OCI-LY7 (cell line): ENCODE measurements at regions not wholly inside any gene's neighbourhood (a gene's known extent, or its start where the extent isn't known, plus 50 kb on each side); places are given as distances from the start of the nearest gene placed in this dataset.

Experiments used
- BruUV-seq: library from RNA; stranded (reverse); fragments of 400-500 nt; replicated peaks from 2 replicates; lab custom pipeline; 2021; lab: Mats Ljungman, UMichigan
- CTCF ChIA-PET: fragments of 300-600 bp; sonication (Branson Sonifier 250); formaldehyde crosslinking; loops from one replicate; lab custom pipeline; 2022; ENCODE audit warnings: antibody characterized with exemption; ENCODE audit not compliant: unreplicated experiment; lab: Charles Lee
- POLR2A ChIA-PET: fragments of 300-600 bp; sonication (Branson Sonifier 250); formaldehyde crosslinking; loops from one replicate; lab custom pipeline; 2022; ENCODE audit warnings: antibody characterized with exemption; lab: Charles Lee
- DNase-seq: peaks from one replicate; pipeline ENCODE4 v3.0.0-alpha.2; 2015; ENCODE audit warnings: low spot score
- H2AFZ ChIP-seq: fragments of 200-600 bp; sonication (generic), shearing (Covaris generic); 2 replicates; pipeline ENCODE4 v1.6.1; 2014; ENCODE audit warnings: mild to moderate bottlenecking, antibody characterized with exemption, low read length, moderate library complexity
- H3K27ac ChIP-seq: fragments of 200-600 bp; sonication (generic); 2 replicates; pipeline ENCODE4 v1.5.1; 2014; ENCODE audit warnings: mixed run types, low read depth, mild to moderate bottlenecking, moderate library complexity, low read length, inconsistent platforms; ENCODE audit not compliant: poor library complexity, severe bottlenecking
- H3K36me3 ChIP-seq: fragments of 200-600 bp; sonication (generic); 2 replicates; pipeline ENCODE4 v1.6.1; 2014; ENCODE audit warnings: mild to moderate bottlenecking, antibody characterized with exemption, low read length, moderate library complexity, mixed read lengths; ENCODE audit not compliant: insufficient read depth
- H3K4me1 ChIP-seq: fragments of 200-600 bp; sonication (generic); 2 replicates; pipeline ENCODE4 v1.5.1; 2014; ENCODE audit warnings: mild to moderate bottlenecking, low read length; ENCODE audit not compliant: insufficient read depth, poor library complexity, severe bottlenecking
- H3K4me2 ChIP-seq: fragments of 200-600 bp; sonication (generic); 2 replicates; pipeline ENCODE4 v1.6.1; 2014; ENCODE audit warnings: mild to moderate bottlenecking, low read length
- H3K4me3 ChIP-seq: fragments of 200-600 bp; sonication (generic); 2 replicates; pipeline ENCODE4 v1.5.1; 2014; ENCODE audit warnings: mild to moderate bottlenecking, low read depth, low read length; ENCODE audit not compliant: poor library complexity, severe bottlenecking
- H3K79me2 ChIP-seq: fragments of 200-600 bp; sonication (generic); 2 replicates; pipeline ENCODE4 v1.6.1; 2016; ENCODE audit warnings: low read depth, mild to moderate bottlenecking, low read length, moderate library complexity, mixed read lengths; ENCODE audit not compliant: insufficient read depth
- H3K9me2 ChIP-seq: fragments of 200-600 bp; sonication (generic); 2 replicates; pipeline ENCODE4 v1.6.1; 2016; ENCODE audit warnings: mild to moderate bottlenecking, low read length, mixed read lengths; ENCODE audit not compliant: insufficient read depth
- H3K9me3 ChIP-seq: fragments of 200-600 bp; sonication (generic); 2 replicates; pipeline ENCODE4 v1.6.1; 2014; ENCODE audit warnings: mild to moderate bottlenecking, mixed run types, low read length, mixed read lengths
- H4K20me1 ChIP-seq: fragments of 200-600 bp; sonication (generic); 2 replicates; pipeline ENCODE4 v1.6.1; 2014; ENCODE audit warnings: mild to moderate bottlenecking, antibody characterized with exemption, low read length, moderate library complexity, mixed read lengths; ENCODE audit not compliant: insufficient read depth
- CTCF ChIP-seq: fragments of 200-600 bp; sonication (generic); conservative IDR thresholded peaks from 2 replicates; pipeline ENCODE4 v1.5.1; 2014; ENCODE audit warnings: mild to moderate bottlenecking, antibody characterized with exemption, low read length, moderate library complexity, mixed read lengths
- EZH2phosphoT487 ChIP-seq: fragments of 200-600 bp; sonication (generic); IDR thresholded peaks from 2 replicates; pipeline ENCODE4 v1.6.1; 2018; ENCODE audit warnings: low read depth, borderline replicate concordance, mild to moderate bottlenecking, mixed run types, antibody characterized with exemption, low read length, moderate library complexity, mixed read lengths
- intact Hi-C: fragments of 100-400 bp; cut with micrococcal nuclease; formaldehyde crosslinking; loops from one replicate; pipeline ENCODE4 v1.10.0; 2022; ENCODE audit not compliant: unreplicated experiment

- intact Hi-C loops: no loop called here
- no TSS peak for BruUV-seq
- Histone ChIP-seq H3K4me3 (no peak overlapping the region), H3K9me3 (no peaks in the 10 kb centered on the region), H3K9me2 (no peaks in the 10 kb centered on the region), H2AFZ (no peak overlapping the region), H3K4me1 (no peaks in the 10 kb centered on the region), H4K20me1 (no peaks in the 10 kb centered on the region), H3K4me2 (no peak overlapping the region), H3K27ac (no peak overlapping the region), H3K36me3 (no peaks in the 10 kb centered on the region), H3K79me2 (no peaks in the 10 kb centered on the region)
- no peak for DNase-seq
- TF ChIP-seq EZH2phosphoT487: no peak
- ChIA-PET CTCF (no interaction called here), POLR2A (interaction anchor here (0.5 kb wide), 1 partner anchor 19 kb away, joined by 3 read pairs; no protein-coding TSS in a partner anchor)
Measured at GRCh38 chr7:68967598-68967997, 630.7 kb upstream of the AUTS2 start.

DNA sequence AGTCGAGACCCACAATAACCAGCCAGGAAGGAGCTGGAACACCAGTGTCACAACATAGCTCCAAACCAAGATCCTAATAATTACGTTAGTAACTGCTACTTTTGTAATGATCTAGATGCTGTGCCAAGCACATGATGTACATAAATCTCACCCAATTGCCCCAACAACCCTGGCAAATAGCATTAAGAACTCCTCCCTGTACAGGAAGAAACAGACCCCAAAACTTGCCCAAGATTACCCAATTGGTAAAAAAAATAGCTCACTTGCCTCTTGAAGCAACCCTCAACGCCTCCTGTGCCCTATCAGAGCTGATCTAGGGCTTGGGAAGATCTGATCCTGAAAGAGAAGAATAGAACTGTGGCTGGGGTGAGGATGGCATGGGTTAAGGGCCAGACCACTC lies 628.7 kb upstream of the AUTS2 start:
- no peaks in the 10 kb centered on the region for H3K9me2 ChIP-seq
- no peak overlapping the region for H3K4me3 ChIP-seq
- intact Hi-C loops: no loop called here
- no peaks in the 10 kb centered on the region for H3K36me3 ChIP-seq
- H3K79me2 ChIP-seq: no peaks in the 10 kb centered on the region
- BruUV-seq: no TSS peak
- no peak for DNase-seq
- no peaks in the 10 kb centered on the region for H3K4me1 ChIP-seq
- TF ChIP-seq CTCF (no peak), EZH2phosphoT487 (no peak)
- no peak overlapping the region for H3K4me2 ChIP-seq
- H3K9me3 ChIP-seq: no peaks in the 10 kb centered on the region
- no peaks in the 10 kb centered on the region for H4K20me1 ChIP-seq
- H2AFZ ChIP-seq: no peak overlapping the region
- ChIA-PET CTCF (no interaction called here), POLR2A (no interaction called here)
- H3K27ac ChIP-seq: no peak overlapping the region

GRCh38 chr7:68971634-68972340 lies 626.5 kb upstream of the AUTS2 start:
- no TSS peak for BruUV-seq
- Histone ChIP-seq H3K4me3 (no peak overlapping the region), H3K9me3 (no peaks in the 10 kb centered on the region), H3K79me2 (no peaks in the 10 kb centered on the region), H3K9me2 (no peaks in the 10 kb centered on the region), H2AFZ (no peak overlapping the region), H3K4me1 (no peaks in the 10 kb centered on the region), H4K20me1 (no peaks in the 10 kb centered on the region), H3K4me2 (no peak overlapping the region), H3K36me3 (no peaks in the 10 kb centered on the region), H3K27ac (no peak overlapping the region)
- no peak for TF ChIP-seq CTCF
- TF ChIP-seq EZH2phosphoT487: no peak
- CTCF ChIA-PET: interaction anchor here (0.6 kb wide), 1 partner anchor 22 kb away, joined by 3 read pairs; no protein-coding TSS in a partner anchor
- POLR2A ChIA-PET: no interaction called here
- no peak for DNase-seq
- intact Hi-C loops: no loop called here
